Fibroblast of lung (primary cell): ENCODE measurements at regions not wholly inside any gene's neighbourhood (a gene's known extent, or its start where the extent isn't known, plus 50 kb on each side); places are given as distances from the start of the nearest gene placed in this dataset.

ENCODE experiments used
- EZH2 ChIP-seq: IDR thresholded peaks from 2 replicates; pipeline ENCODE4 v1.5.1; 2012; ENCODE audit warnings: low read length, control low read depth, mild to moderate bottlenecking; ENCODE audit errors: missing control alignments
- TF ChIP-seq, protein P1 (sequence below), 2 donors: IDR thresholded peaks in 1 of 2; conservative IDR thresholded peaks in 1 of 2; 1 replicate in 1 of 2; 2 replicates in 1 of 2; pipeline ENCODE4 v1.5.1; 2011 to 2012; ENCODE audit warnings: low read length in 2 of 2, control low read depth in 1 of 2, inconsistent platforms in 1 of 2, low read depth in 1 of 2, mild to moderate bottlenecking in 1 of 2

DNA sequence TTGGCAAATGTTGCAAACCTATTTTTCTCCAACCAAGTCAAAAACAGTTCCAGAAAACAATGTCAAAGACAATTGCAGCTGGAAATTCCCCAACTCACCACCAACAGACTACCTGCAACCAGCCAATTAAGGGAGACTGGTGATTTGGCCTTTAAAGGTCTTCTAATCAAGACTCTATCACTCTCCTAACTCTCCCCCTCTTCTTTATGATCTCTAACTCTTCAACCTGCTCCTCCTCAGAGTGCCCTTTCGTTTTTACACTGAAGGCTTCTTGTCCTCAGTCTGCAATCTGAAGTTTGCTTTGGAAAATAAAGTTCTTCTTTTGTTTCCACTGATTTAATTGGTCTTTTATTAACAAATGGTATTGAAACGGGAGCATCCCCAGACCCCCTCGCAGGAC is 203.9 kb downstream of the TECRL start:
- TF ChIP-seq, protein P1, sequence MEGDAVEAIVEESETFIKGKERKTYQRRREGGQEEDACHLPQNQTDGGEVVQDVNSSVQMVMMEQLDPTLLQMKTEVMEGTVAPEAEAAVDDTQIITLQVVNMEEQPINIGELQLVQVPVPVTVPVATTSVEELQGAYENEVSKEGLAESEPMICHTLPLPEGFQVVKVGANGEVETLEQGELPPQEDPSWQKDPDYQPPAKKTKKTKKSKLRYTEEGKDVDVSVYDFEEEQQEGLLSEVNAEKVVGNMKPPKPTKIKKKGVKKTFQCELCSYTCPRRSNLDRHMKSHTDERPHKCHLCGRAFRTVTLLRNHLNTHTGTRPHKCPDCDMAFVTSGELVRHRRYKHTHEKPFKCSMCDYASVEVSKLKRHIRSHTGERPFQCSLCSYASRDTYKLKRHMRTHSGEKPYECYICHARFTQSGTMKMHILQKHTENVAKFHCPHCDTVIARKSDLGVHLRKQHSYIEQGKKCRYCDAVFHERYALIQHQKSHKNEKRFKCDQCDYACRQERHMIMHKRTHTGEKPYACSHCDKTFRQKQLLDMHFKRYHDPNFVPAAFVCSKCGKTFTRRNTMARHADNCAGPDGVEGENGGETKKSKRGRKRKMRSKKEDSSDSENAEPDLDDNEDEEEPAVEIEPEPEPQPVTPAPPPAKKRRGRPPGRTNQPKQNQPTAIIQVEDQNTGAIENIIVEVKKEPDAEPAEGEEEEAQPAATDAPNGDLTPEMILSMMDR (conservative IDR thresholded peaks at IDR 0.05 in 1 of 2, IDR thresholded peaks at IDR 0.05 in 1 of 2; ENCODE audit: low read depth in 1 of 2, low read length in 2 of 2), result no peak
- no peak for TF ChIP-seq EZH2
